BJ (cell line): ENCODE measurements at regions not wholly inside any gene's neighbourhood (a gene's known extent, or its start where the extent isn't known, plus 50 kb on each side); places are given as distances from the start of the nearest gene placed in this dataset.
"Not testable (repeated sequence)": the region's sequence is repeated elsewhere in the genome, so short reads cannot be mapped to it uniquely, and the experiment has no call there.

Experiments used
- CTCF ChIA-PET: fragments of 350-600 bp; formaldehyde crosslinking; extraction: SDS; loops from one replicate; lab custom pipeline; 2021; ENCODE audit warnings: antibody characterized with exemption, inconsistent platforms; lab: Yijun Ruan, JAX
- POLR2A ChIA-PET: fragments of 300-600 bp; sonication (Branson Sonifier 250); formaldehyde crosslinking; extraction: SDS; loops from one replicate; lab custom pipeline; 2021; ENCODE audit warnings: antibody characterized with exemption; lab: Charles Lee
- DNase-seq: peaks from one replicate; pipeline ENCODE4 v3.0.0-alpha.2; 2011; ENCODE audit warnings: low read depth
- H3K27me3 ChIP-seq: 2 replicates; pipeline ENCODE4 v1.6.0; 2011; ENCODE audit warnings: low read length; ENCODE audit not compliant: control insufficient read depth, insufficient read depth
- H3K36me3 ChIP-seq: 2 replicates; pipeline ENCODE4 v1.5.1; 2011; ENCODE audit warnings: low read length; ENCODE audit not compliant: control insufficient read depth, insufficient read depth
- H3K4me3 ChIP-seq: 2 replicates; pipeline ENCODE4 v1.5.1; 2011; ENCODE audit warnings: low read depth, mild to moderate bottlenecking, control low read depth, low read length
- TF ChIP-seq, protein P1 (sequence below): IDR thresholded peaks from 2 replicates; pipeline ENCODE4 v1.5.1; 2011; ENCODE audit warnings: low read depth, mild to moderate bottlenecking, control low read depth, inconsistent platforms, low read length, moderate library complexity; ENCODE audit not compliant: insufficient read depth

GRCh38 chr6:109912118-109912517 is 66.0 kb upstream of the GPR6 start:
- POLR2A ChIA-PET: no interaction called here
- TF ChIP-seq, protein P1, sequence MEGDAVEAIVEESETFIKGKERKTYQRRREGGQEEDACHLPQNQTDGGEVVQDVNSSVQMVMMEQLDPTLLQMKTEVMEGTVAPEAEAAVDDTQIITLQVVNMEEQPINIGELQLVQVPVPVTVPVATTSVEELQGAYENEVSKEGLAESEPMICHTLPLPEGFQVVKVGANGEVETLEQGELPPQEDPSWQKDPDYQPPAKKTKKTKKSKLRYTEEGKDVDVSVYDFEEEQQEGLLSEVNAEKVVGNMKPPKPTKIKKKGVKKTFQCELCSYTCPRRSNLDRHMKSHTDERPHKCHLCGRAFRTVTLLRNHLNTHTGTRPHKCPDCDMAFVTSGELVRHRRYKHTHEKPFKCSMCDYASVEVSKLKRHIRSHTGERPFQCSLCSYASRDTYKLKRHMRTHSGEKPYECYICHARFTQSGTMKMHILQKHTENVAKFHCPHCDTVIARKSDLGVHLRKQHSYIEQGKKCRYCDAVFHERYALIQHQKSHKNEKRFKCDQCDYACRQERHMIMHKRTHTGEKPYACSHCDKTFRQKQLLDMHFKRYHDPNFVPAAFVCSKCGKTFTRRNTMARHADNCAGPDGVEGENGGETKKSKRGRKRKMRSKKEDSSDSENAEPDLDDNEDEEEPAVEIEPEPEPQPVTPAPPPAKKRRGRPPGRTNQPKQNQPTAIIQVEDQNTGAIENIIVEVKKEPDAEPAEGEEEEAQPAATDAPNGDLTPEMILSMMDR: no peak

DNA sequence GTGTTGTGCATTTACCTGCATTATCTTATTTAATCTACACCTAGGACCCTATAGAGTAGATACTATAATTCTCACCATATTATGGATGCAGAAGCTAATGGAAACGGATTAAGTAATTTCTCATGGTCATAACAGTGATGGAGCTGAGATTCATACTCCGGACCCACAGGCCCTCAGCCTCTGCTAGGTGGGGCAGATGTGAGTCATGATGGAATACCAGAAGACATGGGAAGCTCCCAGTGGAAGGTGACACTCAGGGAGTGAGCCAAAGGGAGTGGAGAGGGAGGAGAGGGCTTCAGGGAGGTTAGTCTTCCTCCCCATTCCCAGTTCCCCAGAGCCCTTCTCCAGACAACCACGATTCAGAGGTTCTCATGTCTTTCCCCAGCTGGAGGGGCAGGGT is 65.2 kb upstream of the GPR6 start:
- DNase-seq: no peak
- ChIA-PET POLR2A (no interaction called here), CTCF (interaction anchor here (1.8 kb wide), 1 partner anchor 127 kb away, joined by 5 read pairs; no protein-coding TSS in a partner anchor)
- TF ChIP-seq, protein P1: no peak
- Histone ChIP-seq H3K27me3 (peaks cover 2% of the 10 kb centered on the region; the same call in 1 of the 2 replicates), H3K36me3 (no peaks in the 10 kb centered on the region), H3K4me3 (no peak overlapping the region)

More at GRCh38 chr6:109912118-109912517, 66.0 kb upstream of the GPR6 start:
- no peak for DNase-seq
- no peak overlapping the region for H3K4me3 ChIP-seq
- H3K36me3 ChIP-seq: no peaks in the 10 kb centered on the region
- CTCF ChIA-PET: interaction anchor here (1.8 kb wide), 1 partner anchor 128 kb away, joined by 5 read pairs; no protein-coding TSS in a partner anchor
- peaks cover 2% of the 10 kb centered on the region; the same call in 1 of the 2 replicates for H3K27me3 ChIP-seq

- H3K4me3 ChIP-seq, H3K36me3 ChIP-seq, POLR2A ChIA-PET, DNase-seq, H3K27me3 ChIP-seq: not testable (repeated sequence)
- CTCF ChIA-PET: interaction anchor here (0.9 kb wide), 1 partner anchor 122 kb away, joined by 3 read pairs; no protein-coding TSS in a partner anchor
Measured at GRCh38 chr6:109915748-109916147, 62.4 kb upstream of the GPR6 start.

DNA sequence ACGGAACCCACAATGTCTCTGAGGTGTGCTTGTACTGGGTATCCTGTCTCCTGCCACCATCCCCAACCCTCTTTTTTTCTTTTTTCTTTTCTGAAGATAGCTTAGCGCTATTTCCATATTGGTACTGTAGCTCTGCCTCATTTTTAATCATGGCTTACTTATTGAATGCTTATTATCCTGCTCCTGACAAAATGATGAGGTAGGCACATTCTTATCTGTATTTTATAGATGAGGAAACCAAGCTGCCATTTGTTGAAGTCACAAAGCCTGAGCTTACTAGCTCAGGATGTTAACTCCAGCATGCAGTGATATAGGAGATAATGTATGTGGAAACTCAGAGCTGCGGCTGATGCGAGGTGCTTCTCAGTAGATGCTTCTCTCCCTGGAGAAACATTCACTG is 61.4 kb upstream of the GPR6 start:
- no peaks in the 10 kb centered on the region for H3K36me3 ChIP-seq

DNA sequence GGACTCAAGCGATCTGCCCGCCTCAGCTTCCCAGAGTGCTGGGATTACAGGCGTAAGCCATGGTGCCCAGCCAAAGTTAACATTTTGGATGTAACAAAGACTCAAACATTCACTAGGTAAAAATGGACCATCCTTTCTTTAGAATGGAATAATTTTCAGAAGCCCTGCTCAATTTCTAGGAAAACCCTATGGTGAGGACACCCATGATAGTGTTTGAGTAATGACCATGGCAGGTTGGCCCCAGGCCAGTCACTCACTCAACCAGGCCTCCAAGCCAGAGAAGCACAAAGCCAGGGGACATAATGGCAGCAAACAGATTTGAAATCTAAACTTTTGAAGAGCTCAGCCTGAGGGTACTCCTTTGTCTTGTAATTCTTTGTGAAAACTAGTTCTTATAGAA is 59.9 kb upstream of the GPR6 start:
- DNase-seq: no peak
- H3K27me3 ChIP-seq: peaks cover 4% of the 10 kb centered on the region; the same call in 1 of the 2 replicates
- ChIA-PET POLR2A (no interaction called here), CTCF (no interaction called here)
- no peaks in the 10 kb centered on the region for H3K36me3 ChIP-seq
- no peak overlapping the region for H3K4me3 ChIP-seq
- TF ChIP-seq, protein P1: no peak

More for the DNA sequence above, 61.4 kb upstream of the GPR6 start:
- TF ChIP-seq, protein P1: no peak
- H3K27me3 ChIP-seq: no peaks in the 10 kb centered on the region
- ChIA-PET POLR2A (no interaction called here), CTCF (no interaction called here)
- no peak for DNase-seq
- H3K4me3 ChIP-seq: no peak overlapping the region

- no peak for DNase-seq
- POLR2A ChIA-PET: no interaction called here
- CTCF ChIA-PET: interaction anchor here (0.7 kb wide), 1 partner anchor 271 kb away, joined by 5 read pairs; no protein-coding TSS in a partner anchor
Measured at GRCh38 chr6:109920911-109921310, 57.2 kb upstream of the GPR6 start.

More at GRCh38 chr6:109920911-109921310, 57.2 kb upstream of the GPR6 start:
- Histone ChIP-seq H3K36me3 (no peaks in the 10 kb centered on the region), H3K27me3 (peaks cover 4% of the 10 kb centered on the region; the same call in 1 of the 2 replicates), H3K4me3 (no peak overlapping the region)
- TF ChIP-seq, protein P1: no peak
